Body of pancreas (tissue), 4 donors: ENCODE measurements at regions not wholly inside any gene's neighbourhood (a gene's known extent, or its start where the extent isn't known, plus 50 kb on each side); places are given as distances from the start of the nearest gene placed in this dataset.
A peak's percentile ranks its signal among the peaks of the same experiment; 100 is the strongest.

ENCODE experiments used
- ATAC-seq: fragments of 150-250 bp; one replicate; pipeline ENCODE4 v1.9.1; 2016
- DNase-seq, 4 donors: peaks; one replicate each; pipeline ENCODE4 v3.0.0-alpha.2; 2019
- H3K27ac ChIP-seq, 4 donors: fragments of 200-600 bp; sonication (generic); 1 replicate in 3 of 4; 2 replicates in 1 of 4; pipeline versions ENCODE4 v1.5.1 to v1.6.1; 2016 to 2019; ENCODE audit warnings: mild to moderate bottlenecking in 1 of 4, mixed read lengths in 1 of 4, moderate library complexity in 1 of 4
- H3K27me3 ChIP-seq, 2 donors: fragments of 200-600 bp; sonication (generic); one replicate each; pipeline ENCODE4 v1.6.0; 2016; ENCODE audit warnings: mild to moderate bottlenecking in 1 of 2
- H3K36me3 ChIP-seq, 2 donors: fragments of 200-600 bp; sonication (generic); replicated peaks in 1 of 2; 2 replicates each; pipeline ENCODE4 v1.5.1; 2016; ENCODE audit warnings: low read depth in 2 of 2; ENCODE audit not compliant: insufficient read depth in 1 of 2
- H3K4me1 ChIP-seq: fragments of 200-600 bp; sonication (generic); one replicate; pipeline ENCODE4 v1.6.0; 2016
- H3K4me3 ChIP-seq, 2 donors: fragments of 200-600 bp; sonication (generic); 1 replicate in 1 of 2; 2 replicates in 1 of 2; pipeline ENCODE4 v1.5.1; 2016 to 2019
- H3K9me3 ChIP-seq, 3 donors: fragments of 200-600 bp; sonication (generic); 1 replicate in 2 of 3; 2 replicates in 1 of 3; pipeline ENCODE4 v1.5.1; 2016
- POLR2A ChIP-seq, 3 donors: fragments of 450-650 bp; IDR thresholded peaks; one replicate each; pipeline ENCODE4 v1.6.1; 2016; ENCODE audit warnings: antibody characterized with exemption in 3 of 3, mild to moderate bottlenecking in 2 of 3
- WGBS, 2 donors: methylation state at CpG; one replicate each; pipeline ENCODE4 v1.1.5; 2017; 5-methylcytosine and 5-hydroxymethylcytosine counted together
- intact Hi-C: fragments of 100-400 bp; cut with DNase I; formaldehyde crosslinking; loops from one replicate; pipeline ENCODE4 v1.15.1; 2023
- TF ChIP-seq, protein P1 (sequence below), 7 experiments: fragments of 450-650 bp in 4 of 7; fragments of 200-600 bp in 3 of 7; sonication (generic) in 3 of 7; IDR thresholded peaks; one replicate each; pipeline ENCODE4 v1.5.1; 2016 to 2019; ENCODE audit warnings: antibody characterized with exemption in 7 of 7

DNA sequence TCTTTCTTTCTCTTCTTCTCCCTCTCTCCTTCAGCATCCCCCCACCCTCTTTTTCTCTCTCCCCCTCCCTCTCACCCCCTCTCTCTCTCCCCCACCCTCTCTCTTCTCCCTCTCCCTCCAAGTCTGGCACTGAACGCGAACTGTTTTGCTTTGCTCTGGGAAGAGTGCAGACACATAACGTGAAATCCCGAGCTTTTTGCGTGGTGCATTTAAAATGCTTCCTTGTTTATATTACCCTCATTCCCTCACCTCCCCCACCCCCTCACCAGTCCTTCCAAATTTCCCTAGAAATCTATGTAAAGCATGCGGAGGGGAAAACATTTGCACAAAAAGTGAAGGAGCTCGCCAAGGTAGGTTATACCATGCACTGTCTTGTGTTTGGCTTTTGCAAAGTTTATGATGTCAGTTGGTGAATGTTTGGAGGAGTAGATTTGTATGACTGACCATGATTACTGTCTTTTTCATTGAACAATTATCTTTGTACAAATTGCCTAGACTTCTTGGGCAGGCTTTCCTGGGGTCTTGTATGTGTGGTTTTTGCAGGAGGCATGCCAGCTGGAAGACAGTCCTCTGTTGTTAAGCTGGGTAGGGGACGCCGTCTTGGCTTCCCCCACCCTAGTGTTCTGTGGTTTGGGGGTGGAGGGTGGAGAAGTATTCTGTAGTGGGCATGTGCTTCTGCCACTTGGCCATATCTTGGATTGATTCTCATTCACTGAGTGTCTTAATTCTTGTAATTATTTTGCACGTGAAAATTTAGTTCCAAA is 123.7 kb upstream of the HSD17B12 start:
- H3K4me1 ChIP-seq: peaks cover 22% of the 10 kb centered on the region
- WGBS, 2 donors: 2 to 5% methylated on average over 10 of the region's 10 CpGs
- H3K27ac ChIP-seq: no peak overlapping the region
- H3K27me3 ChIP-seq: peaks cover 0 to 13% of the 10 kb centered on the region in 2 donors
- intact Hi-C loops: no loop called here
- ATAC-seq (no peak), DNase-seq (no peak)
- TF ChIP-seq, protein P1, sequence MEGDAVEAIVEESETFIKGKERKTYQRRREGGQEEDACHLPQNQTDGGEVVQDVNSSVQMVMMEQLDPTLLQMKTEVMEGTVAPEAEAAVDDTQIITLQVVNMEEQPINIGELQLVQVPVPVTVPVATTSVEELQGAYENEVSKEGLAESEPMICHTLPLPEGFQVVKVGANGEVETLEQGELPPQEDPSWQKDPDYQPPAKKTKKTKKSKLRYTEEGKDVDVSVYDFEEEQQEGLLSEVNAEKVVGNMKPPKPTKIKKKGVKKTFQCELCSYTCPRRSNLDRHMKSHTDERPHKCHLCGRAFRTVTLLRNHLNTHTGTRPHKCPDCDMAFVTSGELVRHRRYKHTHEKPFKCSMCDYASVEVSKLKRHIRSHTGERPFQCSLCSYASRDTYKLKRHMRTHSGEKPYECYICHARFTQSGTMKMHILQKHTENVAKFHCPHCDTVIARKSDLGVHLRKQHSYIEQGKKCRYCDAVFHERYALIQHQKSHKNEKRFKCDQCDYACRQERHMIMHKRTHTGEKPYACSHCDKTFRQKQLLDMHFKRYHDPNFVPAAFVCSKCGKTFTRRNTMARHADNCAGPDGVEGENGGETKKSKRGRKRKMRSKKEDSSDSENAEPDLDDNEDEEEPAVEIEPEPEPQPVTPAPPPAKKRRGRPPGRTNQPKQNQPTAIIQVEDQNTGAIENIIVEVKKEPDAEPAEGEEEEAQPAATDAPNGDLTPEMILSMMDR (IDR thresholded peaks at IDR 0.05): no peak
- TF ChIP-seq POLR2A (IDR thresholded peaks at IDR 0.05): no peak
- H3K36me3 ChIP-seq: no peaks in the 10 kb centered on the region
- no peak overlapping the region for H3K4me3 ChIP-seq
- H3K9me3 ChIP-seq: no peaks in the 10 kb centered on the region

DNA sequence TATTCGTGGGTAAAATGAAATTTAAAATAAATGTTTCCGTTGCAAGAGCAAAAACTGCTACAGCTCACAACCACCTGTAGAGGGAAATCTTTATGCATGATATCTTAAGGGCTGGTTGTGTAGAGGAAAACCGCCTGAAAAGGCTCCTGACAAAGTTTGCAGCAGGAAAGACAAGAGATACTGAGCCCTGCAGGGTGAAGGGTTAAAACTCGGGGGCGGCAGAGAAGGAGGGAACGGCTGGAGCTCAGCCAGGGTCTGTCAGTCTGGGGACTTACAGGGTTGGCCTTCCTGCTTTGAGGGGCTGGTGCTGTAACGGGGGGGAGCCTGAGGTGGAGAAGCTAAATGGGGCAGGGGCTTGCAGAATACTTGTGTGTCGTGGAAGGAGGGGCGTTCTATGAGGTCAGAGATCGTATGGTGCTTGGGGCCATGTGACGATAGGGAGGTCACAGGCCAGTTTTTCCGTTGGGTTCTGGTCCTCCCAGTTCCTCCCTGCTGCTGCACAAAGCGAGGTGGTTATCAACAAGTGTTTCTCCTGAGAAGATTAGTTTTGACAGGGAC is 122.9 kb upstream of the HSD17B12 start:
- no peak overlapping the region for H3K4me3 ChIP-seq
- H3K9me3 ChIP-seq: no peaks in the 10 kb centered on the region
- peaks cover 22% of the 10 kb centered on the region for H3K4me1 ChIP-seq
- intact Hi-C loops: no loop called here
- TF ChIP-seq, protein P1 (IDR thresholded peaks at IDR 0.05): peak in 2 of 7 experiments; percentile 10 to 22
- TF ChIP-seq POLR2A (IDR thresholded peaks at IDR 0.05): no peak
- ATAC-seq: no peak
- DNase-seq: no peak
- peaks cover 0 to 13% of the 10 kb centered on the region in 2 donors for H3K27me3 ChIP-seq
- no peaks in the 10 kb centered on the region for H3K36me3 ChIP-seq
- WGBS, 2 donors: 1 to 6% methylated on average over 13 of the region's 13 CpGs
- no peak overlapping the region for H3K27ac ChIP-seq

DNA sequence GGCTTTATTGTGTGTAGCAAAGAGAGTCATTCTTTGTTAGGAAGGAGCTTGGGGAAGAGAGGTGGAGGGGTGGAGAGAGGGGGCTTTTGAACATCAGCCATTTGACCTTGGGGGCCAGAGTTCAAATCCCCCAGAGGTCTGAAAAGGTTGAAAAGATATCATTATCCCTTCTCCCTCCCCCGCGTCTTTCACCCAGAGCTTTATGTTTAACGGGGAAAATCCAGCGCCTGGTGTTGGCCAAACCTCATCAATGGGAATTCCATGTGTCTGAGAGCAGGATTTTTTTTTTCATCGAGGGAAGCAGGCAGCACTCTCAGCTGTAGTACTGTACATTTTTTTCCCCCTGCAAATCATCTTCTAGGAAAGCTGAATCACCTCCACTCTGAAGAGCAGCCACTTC is 122.4 kb upstream of the HSD17B12 start:
- Histone ChIP-seq H3K36me3 (no peaks in the 10 kb centered on the region), H3K4me3 (no peak overlapping the region), H3K27me3 (peaks cover 0 to 13% of the 10 kb centered on the region in 2 donors), H3K4me1 (peaks cover 22% of the 10 kb centered on the region), H3K27ac (no peak overlapping the region), H3K9me3 (no peaks in the 10 kb centered on the region)
- TF ChIP-seq, protein P1 (IDR thresholded peaks at IDR 0.05): no peak
- no peak for TF ChIP-seq POLR2A (IDR thresholded peaks at IDR 0.05)
- intact Hi-C loops: no loop called here
- ATAC-seq (no peak), DNase-seq (no peak)
- 4 to 7% methylated on average over 5 of the region's 5 CpGs for WGBS, 2 donors

DNA sequence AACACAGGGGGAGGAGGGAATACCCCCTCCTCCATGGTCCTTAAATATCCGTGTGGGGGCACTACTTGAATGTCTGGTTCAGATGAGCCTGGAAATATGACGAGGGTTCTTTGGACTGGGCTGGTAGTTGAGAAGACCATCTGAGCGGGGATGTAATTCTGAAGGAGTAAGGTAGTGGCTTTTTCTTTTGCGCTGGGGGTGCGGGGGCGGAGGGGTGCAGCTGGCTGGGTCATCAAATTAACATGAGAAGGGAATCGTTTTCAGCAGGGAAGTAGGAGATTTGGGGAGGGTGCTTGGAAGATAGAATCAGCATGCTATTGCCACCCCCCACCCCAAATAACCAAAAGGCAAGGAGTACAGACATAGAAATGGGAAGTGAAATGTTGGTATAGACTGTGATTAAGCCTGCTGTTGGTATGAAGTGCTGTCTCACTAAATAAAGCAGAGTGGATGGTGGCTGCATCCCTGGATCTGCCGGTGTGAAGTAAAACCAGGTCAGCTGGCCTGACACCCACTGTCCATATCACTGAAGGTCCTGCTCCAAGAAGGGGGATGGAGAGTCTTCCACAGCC is 121.9 kb upstream of the HSD17B12 start:
- Histone ChIP-seq H3K27ac (no peak overlapping the region), H3K4me1 (peaks cover 22% of the 10 kb centered on the region), H3K4me3 (no peak overlapping the region), H3K27me3 (peaks cover 0 to 13% of the 10 kb centered on the region in 2 donors), H3K9me3 (no peaks in the 10 kb centered on the region), H3K36me3 (no peaks in the 10 kb centered on the region)
- DNase-seq (no peak), ATAC-seq (no peak)
- intact Hi-C loops: no loop called here
- 12 to 20% methylated on average over 8 of the region's 8 CpGs for WGBS, 2 donors
- no peak for TF ChIP-seq POLR2A (IDR thresholded peaks at IDR 0.05)
- TF ChIP-seq, protein P1 (IDR thresholded peaks at IDR 0.05): no peak
